ENCODE measurements at regions not wholly inside any gene's neighbourhood (a gene's known extent, or its start where the extent isn't known, plus 50 kb on each side); places are given as distances from the start of the nearest gene placed in this dataset.

GRCh38 chr4:137851435-137851834 lies 319.1 kb upstream of the PCDH18 start:
- Histone ChIP-seq H3K56ac (ENCODE audit: extremely low read depth, insufficient read depth, low read length) (no peak overlapping the region), H2AFZ (replicated peaks; ENCODE audit: low read length, poor library complexity) (no peak overlapping the region), H3K4ac (ENCODE audit: low read depth, low read length) (no peak overlapping the region), H4K5ac (ENCODE audit: low read depth, low read length) (no peak overlapping the region), H4K20me1 (ENCODE audit: insufficient read depth, low read length) (no peaks in the 10 kb centered on the region), H3K9me1 (ENCODE audit: insufficient read depth, low read length) (no peaks in the 10 kb centered on the region), H3K27ac (ENCODE audit: insufficient read depth, low read length) (no peak overlapping the region), H2BK15ac (ENCODE audit: low read depth, low read length) (no peak overlapping the region), H3K79me1 (ENCODE audit: low read depth in 1 of 2, low read length in 2 of 2) (no peaks in the 10 kb centered on the region), H3K4me3 (ENCODE audit: insufficient read depth, low read depth, low read length) (no peak overlapping the region), H3K36me3 (ENCODE audit: control insufficient read depth, insufficient read depth, low read length) (no peaks in the 10 kb centered on the region), H3K14ac (replicated peaks; ENCODE audit: low read depth, low read length) (no peak overlapping the region), H3K23ac (ENCODE audit: low read depth, low read length) (no peak overlapping the region), H4K91ac (ENCODE audit: insufficient read depth, low read depth, low read length) (no peak overlapping the region), H2BK20ac (ENCODE audit: low read depth, low read length) (no peak overlapping the region), H2BK5ac (ENCODE audit: low read depth, low read length, poor library complexity, severe bottlenecking) (no peak overlapping the region), H3K18ac (ENCODE audit: low read depth, low read length) (no peak overlapping the region), H3K4me2 (ENCODE audit: low read depth, low read length) (no peak overlapping the region), H2AK9ac (replicated peaks; ENCODE audit: low read depth, low read length, poor library complexity) (no peak overlapping the region), H2AK5ac (ENCODE audit: low read depth, low read length) (no peak overlapping the region), H3K4me1 (ENCODE audit: control insufficient read depth, insufficient read depth, low read length) (no peaks in the 10 kb centered on the region), H3K9me3 (ENCODE audit: control insufficient read depth, insufficient read depth, low read length) (no peaks in the 10 kb centered on the region), H3K27me3 (ENCODE audit: control insufficient read depth, insufficient read depth, low read length) (no peaks in the 10 kb centered on the region), H3K9ac (ENCODE audit: low read depth, low read length) (no peak overlapping the region), H2BK120ac (ENCODE audit: low read depth, low read length) (no peak overlapping the region), H4K8ac (ENCODE audit: low read depth in 2 of 2, low read length in 2 of 2) (no peak overlapping the region)
- POLR2A ChIA-PET (ENCODE audit: unreplicated experiment), result no interaction called here
- no peak for DNase-seq
- intact Hi-C loops (cut with micrococcal nuclease), result no loop called here
- in situ Hi-C loops (cut with MboI; ENCODE audit: low sequenced_read_pairs), result loop anchor here (25.0 kb wide), 1 partner anchor 739 kb away; no protein-coding TSS in a partner anchor
- TF ChIP-seq MXI1 (IDR thresholded peaks at IDR 0.05; ENCODE audit: borderline replicate concordance, low read depth, low read length) (no peak), POLR2A (IDR thresholded peaks at IDR 0.05; ENCODE audit: low read depth, low read length) (no peak), CEBPB (IDR thresholded peaks at IDR 0.05; ENCODE audit: low read depth, low read length) (no peak), NFE2L2 (IDR thresholded peaks at IDR 0.05; ENCODE audit: low read depth, low read length) (no peak), BHLHE40 (IDR thresholded peaks at IDR 0.05; ENCODE audit: low read depth, low read length) (no peak), RAD21 (IDR thresholded peaks at IDR 0.05; ENCODE audit: low read length) (no peak), RCOR1 (IDR thresholded peaks at IDR 0.05; ENCODE audit: insufficient replicate concordance, low read length) (no peak), SMC3 (IDR thresholded peaks at IDR 0.05; ENCODE audit: low read depth, low read length) (no peak), MAFK (IDR thresholded peaks at IDR 0.05; ENCODE audit: low read depth, low read length) (no peak), MAZ (IDR thresholded peaks at IDR 0.05; ENCODE audit: borderline replicate concordance, low read depth, low read length) (no peak)
- TF ChIP-seq, protein P1, sequence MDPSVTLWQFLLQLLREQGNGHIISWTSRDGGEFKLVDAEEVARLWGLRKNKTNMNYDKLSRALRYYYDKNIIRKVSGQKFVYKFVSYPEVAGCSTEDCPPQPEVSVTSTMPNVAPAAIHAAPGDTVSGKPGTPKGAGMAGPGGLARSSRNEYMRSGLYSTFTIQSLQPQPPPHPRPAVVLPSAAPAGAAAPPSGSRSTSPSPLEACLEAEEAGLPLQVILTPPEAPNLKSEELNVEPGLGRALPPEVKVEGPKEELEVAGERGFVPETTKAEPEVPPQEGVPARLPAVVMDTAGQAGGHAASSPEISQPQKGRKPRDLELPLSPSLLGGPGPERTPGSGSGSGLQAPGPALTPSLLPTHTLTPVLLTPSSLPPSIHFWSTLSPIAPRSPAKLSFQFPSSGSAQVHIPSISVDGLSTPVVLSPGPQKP (IDR thresholded peaks at IDR 0.05; ENCODE audit: borderline replicate concordance, low read depth, low read length), result no peak
- TF ChIP-seq, protein P2, sequence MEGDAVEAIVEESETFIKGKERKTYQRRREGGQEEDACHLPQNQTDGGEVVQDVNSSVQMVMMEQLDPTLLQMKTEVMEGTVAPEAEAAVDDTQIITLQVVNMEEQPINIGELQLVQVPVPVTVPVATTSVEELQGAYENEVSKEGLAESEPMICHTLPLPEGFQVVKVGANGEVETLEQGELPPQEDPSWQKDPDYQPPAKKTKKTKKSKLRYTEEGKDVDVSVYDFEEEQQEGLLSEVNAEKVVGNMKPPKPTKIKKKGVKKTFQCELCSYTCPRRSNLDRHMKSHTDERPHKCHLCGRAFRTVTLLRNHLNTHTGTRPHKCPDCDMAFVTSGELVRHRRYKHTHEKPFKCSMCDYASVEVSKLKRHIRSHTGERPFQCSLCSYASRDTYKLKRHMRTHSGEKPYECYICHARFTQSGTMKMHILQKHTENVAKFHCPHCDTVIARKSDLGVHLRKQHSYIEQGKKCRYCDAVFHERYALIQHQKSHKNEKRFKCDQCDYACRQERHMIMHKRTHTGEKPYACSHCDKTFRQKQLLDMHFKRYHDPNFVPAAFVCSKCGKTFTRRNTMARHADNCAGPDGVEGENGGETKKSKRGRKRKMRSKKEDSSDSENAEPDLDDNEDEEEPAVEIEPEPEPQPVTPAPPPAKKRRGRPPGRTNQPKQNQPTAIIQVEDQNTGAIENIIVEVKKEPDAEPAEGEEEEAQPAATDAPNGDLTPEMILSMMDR (conservative IDR thresholded peaks at IDR 0.05; ENCODE audit: low read depth, low read length), result no peak
- CTCF ChIA-PET, result no interaction called here
- no peak for ATAC-seq (ENCODE audit: low read depth)
- no CpG with 5 or more reads among the region's 2 CpGs for WGBS, 2 experiments (ENCODE audit: extremely low coverage in 2 of 2, insufficient read length in 1 of 2)
- dilution Hi-C loops (cut with HindIII; ENCODE audit: low sequenced_read_pairs, unreplicated experiment), result no loop called here
- no TSS peak for BruUV-seq (replicated peaks)

All from IMR-90 (cell line).